WTC11 (cell line): ENCODE measurements at regions not wholly inside any gene's neighbourhood (a gene's known extent, or its start where the extent isn't known, plus 50 kb on each side); places are given as distances from the start of the nearest gene placed in this dataset.

Experiments used
- CREM ChIP-seq: sonication (generic); formaldehyde crosslinking; IDR thresholded peaks from 2 replicates; pipeline ENCODE4 v1.8.1; 2022; ENCODE audit warnings: mild to moderate bottlenecking, missing genetic modification reagents, moderate library complexity
- FOXK1 ChIP-seq: sonication (generic); formaldehyde crosslinking; IDR thresholded peaks from 2 replicates; pipeline ENCODE4 v1.8.0; 2022; ENCODE audit warnings: mild to moderate bottlenecking, moderate library complexity, missing genetic modification reagents
- TCF7 ChIP-seq: sonication (generic); formaldehyde crosslinking; IDR thresholded peaks from 2 replicates; pipeline ENCODE4 v1.8.0; 2022; ENCODE audit warnings: mild to moderate bottlenecking, low read depth, missing genetic modification reagents, moderate library complexity
- ZNF263 ChIP-seq: sonication (generic); formaldehyde crosslinking; IDR thresholded peaks from 2 replicates; pipeline ENCODE4 v1.8.1; 2022; ENCODE audit warnings: low read depth, mild to moderate bottlenecking, moderate library complexity, missing genetic modification reagents
- ZNF317 ChIP-seq: sonication (generic); formaldehyde crosslinking; IDR thresholded peaks from 2 replicates; pipeline ENCODE4 v1.8.1; 2023; ENCODE audit warnings: low read depth, mild to moderate bottlenecking, moderate library complexity, missing genetic modification reagents, borderline replicate concordance
- TF ChIP-seq, protein P1 (sequence below): fragments of 200-600 bp; IDR thresholded peaks from 2 replicates; pipeline ENCODE4 v1.8.0; 2022; ENCODE audit warnings: antibody characterized with exemption
- TF ChIP-seq, protein P2 (sequence below): sonication (generic); formaldehyde crosslinking; IDR thresholded peaks from 2 replicates; pipeline ENCODE4 v1.8.1; 2023; ENCODE audit warnings: mild to moderate bottlenecking, missing genetic modification reagents
- TF ChIP-seq, protein P3 (sequence below): sonication (generic); formaldehyde crosslinking; IDR thresholded peaks from 2 replicates; pipeline ENCODE4 v1.8.0; 2023; ENCODE audit warnings: missing genetic modification reagents
- TF ChIP-seq, protein P4 (sequence below): fragments of 250-450 bp; sonication (Bioruptor Pico); IDR thresholded peaks from 2 replicates; pipeline ENCODE4 v1.8.0; 2021; ENCODE audit warnings: mild to moderate bottlenecking

DNA sequence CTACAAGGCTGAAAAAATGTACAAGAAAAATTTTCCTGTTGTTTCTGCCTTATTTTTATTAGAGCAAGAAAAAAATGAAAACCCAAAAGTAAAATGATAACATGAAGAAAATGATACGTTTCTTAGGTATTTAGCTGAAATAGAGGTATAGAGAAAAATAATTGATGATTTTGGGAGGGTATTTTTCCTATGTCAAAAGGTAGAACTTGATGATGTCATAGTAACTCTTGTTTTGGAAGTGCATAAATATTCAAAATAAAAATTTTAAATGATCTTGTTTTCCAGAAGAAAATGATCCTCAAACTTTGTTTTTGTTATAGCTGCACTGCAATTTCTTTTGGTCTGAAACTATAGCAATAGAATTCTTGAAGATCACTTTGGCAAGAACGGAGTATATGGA is 608.8 kb upstream of the BOD1L1 start:
- TF ChIP-seq, protein P1, sequence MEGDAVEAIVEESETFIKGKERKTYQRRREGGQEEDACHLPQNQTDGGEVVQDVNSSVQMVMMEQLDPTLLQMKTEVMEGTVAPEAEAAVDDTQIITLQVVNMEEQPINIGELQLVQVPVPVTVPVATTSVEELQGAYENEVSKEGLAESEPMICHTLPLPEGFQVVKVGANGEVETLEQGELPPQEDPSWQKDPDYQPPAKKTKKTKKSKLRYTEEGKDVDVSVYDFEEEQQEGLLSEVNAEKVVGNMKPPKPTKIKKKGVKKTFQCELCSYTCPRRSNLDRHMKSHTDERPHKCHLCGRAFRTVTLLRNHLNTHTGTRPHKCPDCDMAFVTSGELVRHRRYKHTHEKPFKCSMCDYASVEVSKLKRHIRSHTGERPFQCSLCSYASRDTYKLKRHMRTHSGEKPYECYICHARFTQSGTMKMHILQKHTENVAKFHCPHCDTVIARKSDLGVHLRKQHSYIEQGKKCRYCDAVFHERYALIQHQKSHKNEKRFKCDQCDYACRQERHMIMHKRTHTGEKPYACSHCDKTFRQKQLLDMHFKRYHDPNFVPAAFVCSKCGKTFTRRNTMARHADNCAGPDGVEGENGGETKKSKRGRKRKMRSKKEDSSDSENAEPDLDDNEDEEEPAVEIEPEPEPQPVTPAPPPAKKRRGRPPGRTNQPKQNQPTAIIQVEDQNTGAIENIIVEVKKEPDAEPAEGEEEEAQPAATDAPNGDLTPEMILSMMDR: no peak
- TF ChIP-seq, protein P2, sequence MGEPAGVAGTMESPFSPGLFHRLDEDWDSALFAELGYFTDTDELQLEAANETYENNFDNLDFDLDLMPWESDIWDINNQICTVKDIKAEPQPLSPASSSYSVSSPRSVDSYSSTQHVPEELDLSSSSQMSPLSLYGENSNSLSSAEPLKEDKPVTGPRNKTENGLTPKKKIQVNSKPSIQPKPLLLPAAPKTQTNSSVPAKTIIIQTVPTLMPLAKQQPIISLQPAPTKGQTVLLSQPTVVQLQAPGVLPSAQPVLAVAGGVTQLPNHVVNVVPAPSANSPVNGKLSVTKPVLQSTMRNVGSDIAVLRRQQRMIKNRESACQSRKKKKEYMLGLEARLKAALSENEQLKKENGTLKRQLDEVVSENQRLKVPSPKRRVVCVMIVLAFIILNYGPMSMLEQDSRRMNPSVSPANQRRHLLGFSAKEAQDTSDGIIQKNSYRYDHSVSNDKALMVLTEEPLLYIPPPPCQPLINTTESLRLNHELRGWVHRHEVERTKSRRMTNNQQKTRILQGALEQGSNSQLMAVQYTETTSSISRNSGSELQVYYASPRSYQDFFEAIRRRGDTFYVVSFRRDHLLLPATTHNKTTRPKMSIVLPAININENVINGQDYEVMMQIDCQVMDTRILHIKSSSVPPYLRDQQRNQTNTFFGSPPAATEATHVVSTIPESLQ (CRISPR knock-in tag): no peak
- TF ChIP-seq TCF7 (CRISPR knock-in tag): no peak
- no peak for TF ChIP-seq ZNF317 (CRISPR knock-in tag)
- TF ChIP-seq, protein P3, sequence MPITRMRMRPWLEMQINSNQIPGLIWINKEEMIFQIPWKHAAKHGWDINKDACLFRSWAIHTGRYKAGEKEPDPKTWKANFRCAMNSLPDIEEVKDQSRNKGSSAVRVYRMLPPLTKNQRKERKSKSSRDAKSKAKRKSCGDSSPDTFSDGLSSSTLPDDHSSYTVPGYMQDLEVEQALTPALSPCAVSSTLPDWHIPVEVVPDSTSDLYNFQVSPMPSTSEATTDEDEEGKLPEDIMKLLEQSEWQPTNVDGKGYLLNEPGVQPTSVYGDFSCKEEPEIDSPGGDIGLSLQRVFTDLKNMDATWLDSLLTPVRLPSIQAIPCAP (CRISPR knock-in tag): no peak
- TF ChIP-seq ZNF263 (CRISPR knock-in tag): no peak
- no peak for TF ChIP-seq FOXK1 (CRISPR knock-in tag)
- no peak for TF ChIP-seq CREM
- TF ChIP-seq, protein P4, sequence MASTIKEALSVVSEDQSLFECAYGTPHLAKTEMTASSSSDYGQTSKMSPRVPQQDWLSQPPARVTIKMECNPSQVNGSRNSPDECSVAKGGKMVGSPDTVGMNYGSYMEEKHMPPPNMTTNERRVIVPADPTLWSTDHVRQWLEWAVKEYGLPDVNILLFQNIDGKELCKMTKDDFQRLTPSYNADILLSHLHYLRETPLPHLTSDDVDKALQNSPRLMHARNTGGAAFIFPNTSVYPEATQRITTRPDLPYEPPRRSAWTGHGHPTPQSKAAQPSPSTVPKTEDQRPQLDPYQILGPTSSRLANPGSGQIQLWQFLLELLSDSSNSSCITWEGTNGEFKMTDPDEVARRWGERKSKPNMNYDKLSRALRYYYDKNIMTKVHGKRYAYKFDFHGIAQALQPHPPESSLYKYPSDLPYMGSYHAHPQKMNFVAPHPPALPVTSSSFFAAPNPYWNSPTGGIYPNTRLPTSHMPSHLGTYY (CRISPR knock-in tag): no peak
